IPS-20b (cell line): ENCODE measurements at regions not wholly inside any gene's neighbourhood (a gene's known extent, or its start where the extent isn't known, plus 50 kb on each side); places are given as distances from the start of the nearest gene placed in this dataset.

Experiments
- H3K27ac ChIP-seq: one replicate; pipeline ENCODE4 v1.5.1; 2013; ENCODE audit warnings: low read length
- H3K27me3 ChIP-seq: 2 replicates; pipeline ENCODE4 v1.6.1; 2013; ENCODE audit warnings: mild to moderate bottlenecking, low read length, inconsistent platforms; ENCODE audit not compliant: insufficient read depth
- H3K36me3 ChIP-seq: 2 replicates; pipeline ENCODE4 v1.6.1; 2013; ENCODE audit warnings: low read depth, mild to moderate bottlenecking, inconsistent platforms, low read length, moderate library complexity; ENCODE audit not compliant: insufficient read depth
- H3K4me1 ChIP-seq: 2 replicates; pipeline ENCODE4 v1.6.1; 2013; ENCODE audit warnings: mild to moderate bottlenecking, control low read depth, inconsistent platforms, low read length, moderate library complexity; ENCODE audit not compliant: insufficient read depth
- H3K4me3 ChIP-seq: 2 replicates; pipeline ENCODE4 v1.5.1; 2013; ENCODE audit warnings: mild to moderate bottlenecking, low read length, inconsistent platforms
- H3K9ac ChIP-seq: 2 replicates; pipeline ENCODE4 v1.6.1; 2013; ENCODE audit warnings: low read depth, mild to moderate bottlenecking, inconsistent platforms, low read length, moderate library complexity
- H3K9me3 ChIP-seq: 2 replicates; pipeline ENCODE4 v1.6.1; 2013; ENCODE audit warnings: mild to moderate bottlenecking, low read depth, low read length, inconsistent platforms; ENCODE audit not compliant: insufficient read depth

DNA sequence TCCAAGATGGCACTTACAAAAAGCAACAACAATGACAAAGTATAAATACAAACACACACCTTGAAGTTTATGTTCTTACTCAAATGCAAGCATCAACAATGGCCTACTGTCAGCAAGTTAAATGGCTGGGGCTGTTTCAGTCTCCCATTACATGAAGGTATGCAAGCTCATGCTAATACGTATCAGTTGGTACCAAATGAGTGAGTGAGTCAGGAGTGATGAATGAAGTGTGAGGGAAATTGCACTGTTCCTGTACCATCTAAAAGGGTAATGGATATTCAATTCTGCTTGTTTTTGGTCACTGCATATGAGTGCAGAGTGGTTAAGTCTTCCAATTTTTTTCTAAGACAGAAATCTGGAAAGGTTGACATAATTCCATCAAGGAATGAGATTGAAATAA is 964.9 kb downstream of the MAT2B start:
- H3K27ac ChIP-seq, result no peak overlapping the region
- H3K4me3 ChIP-seq, result no peak overlapping the region
- H3K27me3 ChIP-seq, result no peaks in the 10 kb centered on the region
- no peaks in the 10 kb centered on the region for H3K36me3 ChIP-seq
- 0 out of 2 replicates have a peak, but pooled peaks cover 6% of the 10 kb centered on the region for H3K4me1 ChIP-seq
- H3K9me3 ChIP-seq, result no peaks in the 10 kb centered on the region
- no peak overlapping the region for H3K9ac ChIP-seq

GRCh38 chr5:164472165-164472564 is 966.7 kb downstream of the MAT2B start:
- no peak overlapping the region for H3K27ac ChIP-seq
- H3K27me3 ChIP-seq, result no peaks in the 10 kb centered on the region
- H3K9me3 ChIP-seq, result no peaks in the 10 kb centered on the region
- no peak overlapping the region for H3K9ac ChIP-seq
- H3K4me3 ChIP-seq, result no peak overlapping the region
- H3K36me3 ChIP-seq, result no peaks in the 10 kb centered on the region
- 0 out of 2 replicates have a peak, but pooled peaks cover 6% of the 10 kb centered on the region for H3K4me1 ChIP-seq

DNA sequence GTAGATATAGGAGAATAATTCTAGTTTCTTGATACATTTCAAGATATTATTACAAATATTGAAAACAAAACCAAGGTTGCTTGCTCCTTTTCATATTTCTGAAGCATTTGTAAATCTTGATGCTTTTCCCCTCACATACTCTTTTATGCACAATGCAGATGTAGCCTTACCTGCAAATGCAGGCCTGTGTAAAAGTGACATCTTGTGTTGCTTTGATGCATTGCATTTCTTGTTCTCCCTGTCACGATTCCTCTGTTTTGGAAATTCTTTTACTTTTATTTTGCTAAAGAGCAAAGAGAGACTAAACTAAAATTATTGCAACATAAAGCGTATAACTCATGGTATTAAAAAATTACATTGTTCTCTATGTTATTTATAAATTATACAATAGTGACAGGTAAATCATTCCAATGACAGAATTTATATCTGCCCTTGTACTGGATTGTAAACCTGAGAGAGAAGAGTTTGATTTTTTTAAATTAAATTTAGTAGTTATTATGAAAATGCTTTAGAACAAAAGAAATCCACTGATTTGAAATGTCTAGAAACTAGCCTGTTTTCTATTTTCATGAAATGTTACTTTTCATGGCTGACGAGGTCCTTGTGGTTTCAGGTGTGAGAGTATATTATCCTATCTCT is 970.0 kb downstream of the MAT2B start:
- Histone ChIP-seq H3K4me1 (no peaks in the 10 kb centered on the region), H3K27ac (no peak overlapping the region), H3K9ac (no peak overlapping the region), H3K4me3 (no peak overlapping the region), H3K9me3 (no peaks in the 10 kb centered on the region), H3K36me3 (no peaks in the 10 kb centered on the region), H3K27me3 (no peaks in the 10 kb centered on the region)

DNA sequence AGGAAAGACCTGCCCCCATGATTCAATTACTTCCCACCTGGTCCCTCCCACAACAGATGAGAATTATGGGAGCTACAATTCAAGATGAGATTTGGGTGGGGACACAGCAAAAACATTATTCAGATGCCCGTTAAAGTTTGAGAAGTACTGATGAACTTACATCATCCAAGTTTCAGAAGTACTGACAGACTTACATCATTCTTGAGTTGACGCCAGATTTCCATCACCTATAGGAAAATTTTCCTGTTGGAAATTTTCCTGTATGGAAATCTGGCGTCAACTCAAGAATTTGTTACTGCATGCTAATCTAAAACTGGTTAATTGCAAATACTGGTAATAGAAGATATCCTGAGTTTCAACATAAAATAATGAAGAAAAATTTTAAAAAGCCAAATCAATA is 975.9 kb downstream of the MAT2B start:
- H3K27ac ChIP-seq, result no peak overlapping the region
- no peak overlapping the region for H3K4me3 ChIP-seq
- H3K9me3 ChIP-seq, result no peaks in the 10 kb centered on the region
- H3K36me3 ChIP-seq, result no peaks in the 10 kb centered on the region
- no peaks in the 10 kb centered on the region for H3K27me3 ChIP-seq
- H3K4me1 ChIP-seq, result no peaks in the 10 kb centered on the region
- no peak overlapping the region for H3K9ac ChIP-seq

DNA sequence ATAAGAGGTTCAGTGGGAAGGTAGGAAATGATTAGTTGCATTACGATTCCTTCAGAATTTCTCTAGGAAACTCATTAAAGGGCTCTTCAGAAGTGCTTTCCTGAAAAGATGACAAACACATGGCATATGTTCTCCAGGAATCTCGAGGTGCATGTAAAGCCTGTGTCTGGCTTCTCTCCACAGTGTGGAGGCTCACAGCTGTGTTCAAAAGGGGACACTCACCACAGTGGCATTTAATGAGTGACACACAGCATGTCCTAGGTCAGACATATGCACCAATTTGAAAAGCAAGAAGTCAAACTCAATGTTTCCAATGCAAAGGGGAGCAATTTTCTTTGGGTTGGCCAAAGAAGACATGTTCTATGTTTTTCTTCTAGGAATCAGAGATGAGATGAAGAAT is 976.9 kb downstream of the MAT2B start:
- no peaks in the 10 kb centered on the region for H3K27me3 ChIP-seq
- H3K9ac ChIP-seq, result no peak overlapping the region
- H3K4me1 ChIP-seq, result no peaks in the 10 kb centered on the region
- no peaks in the 10 kb centered on the region for H3K36me3 ChIP-seq
- no peak overlapping the region for H3K4me3 ChIP-seq
- no peak overlapping the region for H3K27ac ChIP-seq
- no peaks in the 10 kb centered on the region for H3K9me3 ChIP-seq

DNA sequence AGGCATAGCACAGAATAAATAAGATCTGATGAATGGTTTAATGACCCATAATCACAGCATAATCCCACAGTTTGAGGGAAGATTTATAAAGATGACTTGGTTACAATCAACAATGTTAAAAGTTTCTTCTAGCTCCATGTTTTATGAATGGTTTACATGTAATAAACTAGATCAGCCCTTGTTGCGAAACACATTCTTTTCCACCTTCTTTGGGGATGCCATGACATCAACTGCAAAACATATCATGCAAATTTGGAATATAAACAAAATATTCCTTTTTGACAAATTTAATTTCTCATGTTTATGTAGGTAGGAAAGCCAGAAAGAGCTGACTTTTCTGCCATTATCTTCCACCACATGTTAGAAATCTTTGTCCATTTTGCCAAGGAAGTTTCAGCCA is 979.5 kb downstream of the MAT2B start:
- no peaks in the 10 kb centered on the region for H3K9me3 ChIP-seq
- H3K9ac ChIP-seq, result no peak overlapping the region
- no peak overlapping the region for H3K27ac ChIP-seq
- no peak overlapping the region for H3K4me3 ChIP-seq
- no peaks in the 10 kb centered on the region for H3K27me3 ChIP-seq
- H3K4me1 ChIP-seq, result no peaks in the 10 kb centered on the region
- no peaks in the 10 kb centered on the region for H3K36me3 ChIP-seq

DNA sequence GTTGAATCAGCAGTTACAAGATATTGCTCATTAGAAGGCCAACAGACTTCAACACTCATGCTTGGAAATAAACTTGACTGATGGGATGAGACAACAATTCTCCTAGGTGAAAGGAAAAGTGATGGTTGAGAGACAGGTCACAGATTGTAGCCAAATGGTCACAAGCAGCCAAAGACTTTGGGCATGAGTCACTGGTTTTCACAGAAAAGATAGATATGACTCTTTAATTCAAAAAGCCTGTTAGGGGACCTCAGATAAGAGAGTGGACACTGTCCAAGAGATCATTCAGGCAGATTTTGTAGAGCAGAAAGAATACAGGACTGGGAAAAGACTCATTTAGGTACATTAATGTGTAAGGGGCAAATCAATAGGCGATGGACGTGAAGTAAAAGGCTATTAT is 982.5 kb downstream of the MAT2B start:
- Histone ChIP-seq H3K36me3 (no peaks in the 10 kb centered on the region), H3K9me3 (no peaks in the 10 kb centered on the region), H3K9ac (no peak overlapping the region), H3K4me3 (no peak overlapping the region), H3K27me3 (no peaks in the 10 kb centered on the region), H3K4me1 (no peaks in the 10 kb centered on the region), H3K27ac (no peak overlapping the region)

GRCh38 chr5:164497311-164498064 is 992.1 kb downstream of the MAT2B start:
- Histone ChIP-seq H3K9ac (no peak overlapping the region), H3K4me1 (peaks cover 21% of the 10 kb centered on the region), H3K36me3 (no peaks in the 10 kb centered on the region), H3K4me3 (no peak overlapping the region), H3K27ac (no peak overlapping the region), H3K27me3 (no peaks in the 10 kb centered on the region), H3K9me3 (no peaks in the 10 kb centered on the region)

- H3K27ac ChIP-seq, result no peak overlapping the region
- H3K9me3 ChIP-seq, result no peaks in the 10 kb centered on the region
- no peak overlapping the region for H3K4me3 ChIP-seq
- H3K27me3 ChIP-seq, result no peaks in the 10 kb centered on the region
- H3K36me3 ChIP-seq, result no peaks in the 10 kb centered on the region
- H3K4me1 ChIP-seq, result peaks cover 21% of the 10 kb centered on the region
- H3K9ac ChIP-seq, result no peak overlapping the region
Measured at GRCh38 chr5:164498438-164498837, 993.0 kb downstream of the MAT2B start.

DNA sequence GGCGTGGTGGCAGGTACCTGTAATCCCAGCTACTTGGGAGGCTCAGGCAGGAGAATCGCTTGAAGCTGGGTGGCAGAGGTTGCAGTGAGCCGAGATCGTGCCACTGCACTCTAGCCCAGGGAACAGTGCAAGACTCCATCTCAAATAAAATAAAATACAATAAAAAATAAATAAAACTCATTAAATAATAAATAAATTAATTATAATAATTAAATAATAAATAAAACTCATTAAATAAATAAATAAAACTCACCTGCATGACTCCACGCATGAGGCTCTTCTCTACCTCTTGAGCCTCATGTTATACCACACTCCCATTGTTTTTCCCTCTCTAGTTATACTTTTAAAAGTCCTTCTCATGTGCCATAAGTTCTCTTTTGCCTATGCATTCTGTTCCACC is 995.4 kb downstream of the MAT2B start:
- Histone ChIP-seq H3K27ac (no peak overlapping the region), H3K4me1 (peaks cover 21% of the 10 kb centered on the region), H3K36me3 (no peaks in the 10 kb centered on the region), H3K4me3 (no peak overlapping the region), H3K27me3 (no peaks in the 10 kb centered on the region), H3K9ac (no peak overlapping the region), H3K9me3 (no peaks in the 10 kb centered on the region)

GRCh38 chr5:164501344-164501743 is 995.9 kb downstream of the MAT2B start:
- Histone ChIP-seq H3K4me3 (no peak overlapping the region), H3K27me3 (no peaks in the 10 kb centered on the region), H3K36me3 (no peaks in the 10 kb centered on the region), H3K4me1 (peaks cover 21% of the 10 kb centered on the region), H3K9me3 (no peaks in the 10 kb centered on the region), H3K9ac (no peak overlapping the region), H3K27ac (no peak overlapping the region)

GRCh38 chr5:164504141-164504772 is 998.8 kb downstream of the MAT2B start:
- no peaks in the 10 kb centered on the region for H3K36me3 ChIP-seq
- H3K4me1 ChIP-seq, result peaks cover 7% of the 10 kb centered on the region; the same call in 1 of the 2 replicates
- no peak overlapping the region for H3K9ac ChIP-seq
- H3K9me3 ChIP-seq, result no peaks in the 10 kb centered on the region
- H3K27me3 ChIP-seq, result no peaks in the 10 kb centered on the region
- no peak overlapping the region for H3K27ac ChIP-seq
- no peak overlapping the region for H3K4me3 ChIP-seq
